GM19328 (cell line): ENCODE measurements at regions not wholly inside any gene's neighbourhood (a gene's known extent, or its start where the extent isn't known, plus 50 kb on each side); places are given as distances from the start of the nearest gene placed in this dataset.

Experiments
- ATAC-seq: cut with Tn5 transposase; IDR thresholded peaks from one replicate; pipeline ENCODE4 v1.9.1; 2021; ENCODE audit warnings: mild to moderate bottlenecking, moderate library complexity; ENCODE audit not compliant: unreplicated experiment

DNA sequence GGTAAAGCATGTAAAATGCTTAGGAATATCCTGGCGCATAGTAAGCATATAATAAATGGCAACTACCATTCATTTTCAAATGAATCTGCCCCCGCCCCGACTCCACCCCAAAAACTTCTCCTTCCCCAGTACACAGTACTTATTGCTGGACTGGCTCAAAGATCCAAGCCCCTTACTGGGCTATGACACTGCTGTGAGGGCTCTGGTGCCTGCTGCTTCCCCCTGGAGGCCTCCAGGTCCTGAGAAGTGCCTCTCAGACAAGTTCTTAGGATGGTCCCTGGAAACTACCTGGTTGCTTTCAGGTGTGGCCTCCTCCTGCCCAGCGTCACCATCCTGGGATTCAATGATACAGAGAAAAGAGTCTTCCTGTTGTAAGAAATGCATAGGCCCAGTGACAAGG is 190.6 kb upstream of the NTM start:
- no peak for ATAC-seq

DNA sequence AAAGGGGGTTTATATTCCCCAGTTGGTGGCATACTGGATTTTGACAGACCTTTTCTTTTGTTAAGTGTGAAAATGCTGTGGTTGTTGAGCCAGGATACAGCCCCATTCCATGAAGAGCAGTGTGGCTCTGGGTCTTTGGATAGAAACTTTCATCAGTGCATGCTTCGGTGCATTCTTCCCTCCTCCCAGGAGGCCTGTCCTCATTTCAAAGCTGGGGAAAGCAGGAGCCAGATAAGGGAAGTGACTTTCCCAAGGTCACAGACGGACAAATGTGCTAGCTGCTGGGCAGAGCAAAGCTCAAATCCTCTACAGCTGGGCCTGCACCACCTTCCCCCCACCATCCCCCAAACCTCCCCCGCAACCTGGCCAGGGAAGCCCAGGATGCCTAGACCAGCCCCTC is 184.5 kb upstream of the NTM start:
- no peak for ATAC-seq

DNA sequence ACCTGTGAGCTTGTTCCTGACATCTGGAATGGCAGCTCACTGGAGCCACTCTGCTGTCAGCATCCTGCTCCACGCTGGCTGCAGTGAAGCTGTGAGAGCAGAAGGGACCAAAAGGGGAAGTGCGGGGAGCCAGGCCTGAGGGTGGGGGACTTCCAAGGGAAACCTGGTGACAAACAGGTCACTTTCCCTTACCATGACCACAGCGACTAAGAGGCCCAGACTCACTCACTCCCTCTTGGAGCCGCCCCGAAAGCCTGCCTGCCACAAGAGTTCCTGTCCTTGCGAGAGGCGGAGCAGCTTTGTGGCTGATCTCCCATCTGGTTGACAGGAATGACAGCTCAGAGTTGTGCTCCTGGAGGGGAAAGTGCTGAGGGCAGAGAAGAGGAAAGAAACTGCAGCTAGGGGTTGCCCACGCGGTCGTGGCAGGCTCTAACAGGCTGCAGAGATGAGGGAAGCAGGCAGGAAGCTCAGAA is 183.8 kb upstream of the NTM start:
- peak; percentile 76 for ATAC-seq

GRCh38 chr11:131190446-131190845 is 180.0 kb upstream of the NTM start:
- ATAC-seq = no peak

DNA sequence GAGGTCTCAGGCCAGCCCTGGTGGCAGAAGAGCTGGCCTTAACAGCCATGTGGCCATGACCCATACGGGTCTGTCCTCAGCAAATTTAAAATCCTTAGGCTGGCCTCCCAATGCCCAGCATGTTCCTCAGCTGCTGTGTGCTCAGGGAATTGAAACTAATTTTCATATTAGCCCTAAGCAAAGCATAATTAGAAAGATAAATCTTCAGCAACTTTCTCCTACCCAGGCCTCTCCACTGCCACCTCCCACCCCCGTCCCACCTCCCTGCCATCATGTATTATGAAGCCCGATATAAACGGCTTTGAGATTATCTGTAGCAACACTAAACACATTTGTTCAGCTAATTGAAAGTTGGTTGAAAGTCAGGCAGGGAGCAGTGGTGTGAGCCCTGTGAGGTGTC is 178.8 kb upstream of the NTM start:
- no peak for ATAC-seq

- ATAC-seq = no peak
Measured at GRCh38 chr11:131192628-131193027, 177.8 kb upstream of the NTM start.

DNA sequence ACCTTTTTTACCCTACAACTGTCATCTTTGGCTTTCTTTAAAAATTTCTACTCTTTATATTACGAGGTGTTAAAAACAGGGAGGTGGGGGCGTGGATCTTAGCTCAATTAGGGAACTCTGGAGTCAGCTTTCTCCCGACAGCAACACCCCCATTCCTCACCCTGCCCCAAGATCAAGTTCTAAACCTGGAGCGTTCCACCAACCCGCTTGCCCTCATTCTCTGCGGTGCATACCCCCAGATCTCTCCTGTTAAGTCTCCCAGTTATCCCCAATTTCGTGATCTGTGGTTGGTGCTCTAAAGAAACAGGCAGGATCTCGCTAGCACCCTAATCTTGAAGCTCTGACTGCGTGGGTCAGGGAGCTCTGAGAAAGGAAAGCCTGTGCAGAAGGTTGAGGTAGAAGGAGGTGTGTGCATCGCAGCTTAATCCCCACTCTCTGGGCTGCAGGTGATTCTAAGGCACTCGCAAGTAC is 177.3 kb upstream of the NTM start:
- no peak for ATAC-seq

- ATAC-seq = no peak
Measured at GRCh38 chr11:131194726-131195125, 175.7 kb upstream of the NTM start.

GRCh38 chr11:131195661-131196517 is 174.5 kb upstream of the NTM start:
- no peak for ATAC-seq

- no peak for ATAC-seq
Measured at GRCh38 chr11:131198161-131199014, 172.0 kb upstream of the NTM start.

DNA sequence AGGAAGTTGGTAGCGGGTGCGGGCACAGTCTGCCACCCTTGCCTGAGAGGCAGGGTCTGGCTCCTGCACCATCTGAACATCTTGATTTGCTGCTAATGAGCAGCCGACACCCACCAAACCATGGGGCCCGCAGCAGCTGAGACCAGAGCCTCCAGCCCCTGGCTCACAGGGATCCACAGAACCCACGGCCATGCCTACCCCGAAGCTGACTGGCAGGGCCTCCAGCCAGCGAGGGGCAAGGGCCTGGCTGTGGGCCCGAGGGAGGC is 171.5 kb upstream of the NTM start:
- no peak for ATAC-seq

- ATAC-seq = no peak
Measured at GRCh38 chr11:131201674-131202073, 168.7 kb upstream of the NTM start.

- no peak for ATAC-seq
Measured at GRCh38 chr11:131203040-131203439, 167.4 kb upstream of the NTM start.

- ATAC-seq = no peak
Measured at GRCh38 chr11:131204282-131204681, 166.1 kb upstream of the NTM start.

GRCh38 chr11:131204765-131205380 is 165.5 kb upstream of the NTM start:
- ATAC-seq = no peak

DNA sequence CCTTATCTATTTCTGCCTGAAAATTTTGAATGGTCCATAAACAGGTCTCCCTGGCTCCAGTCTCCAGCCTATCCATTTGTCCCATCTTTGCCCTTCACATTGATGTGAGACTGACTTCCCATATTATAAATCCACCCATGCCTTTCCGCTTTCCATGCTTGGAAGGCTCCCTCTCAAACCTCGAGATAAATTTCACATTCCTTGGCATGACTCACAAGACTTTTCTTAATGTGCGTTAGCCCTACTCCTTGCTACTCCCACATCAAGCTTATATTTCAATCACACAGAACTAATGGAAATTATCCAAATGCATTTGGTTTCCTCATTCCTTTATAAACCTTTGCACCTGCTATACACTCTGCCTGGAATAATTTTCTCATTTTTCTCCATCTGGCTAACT is 163.7 kb upstream of the NTM start:
- no peak for ATAC-seq

- no peak for ATAC-seq
Measured at GRCh38 chr11:131207901-131208300, 162.5 kb upstream of the NTM start.

DNA sequence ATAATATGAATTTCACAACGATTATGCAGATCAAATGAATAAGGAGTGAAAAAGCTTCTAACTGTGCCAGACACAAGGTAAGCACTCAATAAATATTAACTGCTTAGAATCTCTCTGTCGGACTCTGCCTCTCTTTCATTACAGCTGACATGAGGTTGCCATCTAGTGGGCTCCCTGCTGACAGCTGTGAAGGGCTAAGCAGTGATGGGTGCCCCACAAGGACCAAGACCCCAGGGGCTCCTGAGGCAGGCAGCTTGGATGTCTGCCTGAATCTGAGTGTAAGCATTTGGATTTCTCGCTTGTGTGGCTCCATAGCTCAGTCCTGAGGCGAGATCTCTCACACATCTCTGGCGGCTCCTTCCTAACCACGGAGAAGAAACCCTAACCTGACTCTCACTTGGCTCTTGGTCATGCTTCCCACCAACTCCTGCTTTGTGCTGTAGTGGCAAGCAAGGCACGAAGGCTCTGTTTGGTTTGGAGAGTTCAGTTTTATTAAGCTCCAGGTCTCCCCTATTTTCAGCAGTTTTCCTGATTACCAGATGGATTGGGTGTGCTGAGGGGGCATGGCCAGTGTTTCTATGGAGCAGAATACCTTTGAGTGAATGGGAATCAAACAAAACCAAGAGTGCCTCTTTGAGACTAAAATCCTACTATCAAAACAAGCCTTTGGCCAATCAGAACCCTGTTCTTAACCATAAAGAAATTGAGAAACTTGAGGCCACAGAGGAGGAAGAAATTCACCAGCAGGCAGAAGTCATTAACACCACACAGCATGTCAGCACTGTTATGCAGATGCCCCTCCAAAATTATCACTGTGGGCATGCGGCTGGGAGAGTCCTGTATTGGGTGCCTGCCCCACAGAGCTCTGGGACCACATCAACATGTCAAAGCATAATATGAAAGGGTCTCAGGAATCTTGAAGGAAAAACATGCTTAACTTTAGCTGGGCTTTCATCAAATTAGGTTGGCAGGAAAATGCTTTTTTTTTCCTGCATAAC is 152.8 kb upstream of the NTM start:
- ATAC-seq = no peak

- no peak for ATAC-seq
Measured at GRCh38 chr11:131218542-131218941, 151.9 kb upstream of the NTM start.

GRCh38 chr11:131219646-131220045 is 150.8 kb upstream of the NTM start:
- no peak for ATAC-seq
